ENCODE measurements at regions not wholly inside any gene's neighbourhood (a gene's known extent, or its start where the extent isn't known, plus 50 kb on each side); places are given as distances from the start of the nearest gene placed in this dataset.

DNA sequence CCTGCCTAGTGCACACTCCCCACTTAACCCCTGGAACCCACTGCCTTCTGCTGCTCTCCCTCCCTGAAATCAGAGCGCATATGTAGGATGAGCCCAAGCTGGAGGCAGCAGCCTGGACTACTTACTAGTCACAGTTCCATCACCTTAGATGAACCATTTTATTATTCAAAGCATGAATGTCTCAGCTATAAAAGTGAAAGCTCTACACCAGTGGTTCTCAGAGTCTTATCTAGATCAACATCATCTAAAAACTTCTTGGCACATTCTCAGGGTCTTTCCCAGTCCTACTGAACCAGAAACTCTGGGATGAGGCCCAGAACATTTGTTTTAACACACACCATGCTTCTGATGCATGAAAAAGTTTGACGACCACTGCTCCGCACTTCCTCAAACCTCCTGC, 100.3 kb upstream of the ANK3 start:
- TF ChIP-seq, protein P1, sequence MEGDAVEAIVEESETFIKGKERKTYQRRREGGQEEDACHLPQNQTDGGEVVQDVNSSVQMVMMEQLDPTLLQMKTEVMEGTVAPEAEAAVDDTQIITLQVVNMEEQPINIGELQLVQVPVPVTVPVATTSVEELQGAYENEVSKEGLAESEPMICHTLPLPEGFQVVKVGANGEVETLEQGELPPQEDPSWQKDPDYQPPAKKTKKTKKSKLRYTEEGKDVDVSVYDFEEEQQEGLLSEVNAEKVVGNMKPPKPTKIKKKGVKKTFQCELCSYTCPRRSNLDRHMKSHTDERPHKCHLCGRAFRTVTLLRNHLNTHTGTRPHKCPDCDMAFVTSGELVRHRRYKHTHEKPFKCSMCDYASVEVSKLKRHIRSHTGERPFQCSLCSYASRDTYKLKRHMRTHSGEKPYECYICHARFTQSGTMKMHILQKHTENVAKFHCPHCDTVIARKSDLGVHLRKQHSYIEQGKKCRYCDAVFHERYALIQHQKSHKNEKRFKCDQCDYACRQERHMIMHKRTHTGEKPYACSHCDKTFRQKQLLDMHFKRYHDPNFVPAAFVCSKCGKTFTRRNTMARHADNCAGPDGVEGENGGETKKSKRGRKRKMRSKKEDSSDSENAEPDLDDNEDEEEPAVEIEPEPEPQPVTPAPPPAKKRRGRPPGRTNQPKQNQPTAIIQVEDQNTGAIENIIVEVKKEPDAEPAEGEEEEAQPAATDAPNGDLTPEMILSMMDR (IDR thresholded peaks at IDR 0.05), result no peak
- no peaks in the 10 kb centered on the region for H3K4me1 ChIP-seq (ENCODE audit: control insufficient read depth in 1 of 2, insufficient read depth in 1 of 2, low read depth in 1 of 2, low read length in 1 of 2)
- H3K4me3 ChIP-seq (ENCODE audit: low read depth in 1 of 2, low read length in 1 of 2), result no peak overlapping the region
- H3K27me3 ChIP-seq, result no peaks in the 10 kb centered on the region
- no peaks in the 10 kb centered on the region for H3K36me3 ChIP-seq
- no peak overlapping the region for H3K27ac ChIP-seq
- no peaks in the 10 kb centered on the region for H3K9me3 ChIP-seq

DNA sequence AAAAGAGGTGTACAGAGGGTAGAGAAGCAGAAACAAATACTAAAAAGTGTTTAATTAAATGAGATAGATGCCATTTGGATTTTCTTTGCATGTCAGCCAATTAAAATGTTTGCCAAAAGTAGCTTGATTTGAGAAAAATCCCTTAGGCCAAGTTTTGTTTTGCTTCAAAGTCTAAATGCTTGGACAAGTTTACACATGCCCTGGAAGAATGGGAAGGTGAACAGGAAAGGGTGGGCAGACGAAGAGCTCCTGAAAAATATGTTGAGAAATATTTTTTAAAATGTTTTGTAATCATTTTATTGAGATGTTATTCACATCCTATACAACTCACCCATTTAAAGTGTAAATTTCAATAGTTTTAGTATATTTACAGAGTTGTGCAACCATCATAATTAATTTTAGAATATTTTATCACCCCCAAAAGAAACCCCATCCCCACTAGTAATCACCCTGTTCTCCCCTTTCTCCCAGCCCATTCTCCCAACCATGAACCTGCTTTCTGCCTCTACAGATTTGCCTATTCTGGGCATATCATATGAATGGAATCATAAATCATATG, 98.5 kb upstream of the ANK3 start:
- Histone ChIP-seq H3K4me3 (ENCODE audit: low read depth in 1 of 2, low read length in 1 of 2) (no peak overlapping the region), H3K27me3 (no peaks in the 10 kb centered on the region), H3K27ac (no peak overlapping the region), H3K36me3 (no peaks in the 10 kb centered on the region), H3K9me3 (no peaks in the 10 kb centered on the region), H3K4me1 (ENCODE audit: control insufficient read depth in 1 of 2, insufficient read depth in 1 of 2, low read depth in 1 of 2, low read length in 1 of 2) (no peaks in the 10 kb centered on the region)
- TF ChIP-seq, protein P1 (IDR thresholded peaks at IDR 0.05), result no peak

DNA sequence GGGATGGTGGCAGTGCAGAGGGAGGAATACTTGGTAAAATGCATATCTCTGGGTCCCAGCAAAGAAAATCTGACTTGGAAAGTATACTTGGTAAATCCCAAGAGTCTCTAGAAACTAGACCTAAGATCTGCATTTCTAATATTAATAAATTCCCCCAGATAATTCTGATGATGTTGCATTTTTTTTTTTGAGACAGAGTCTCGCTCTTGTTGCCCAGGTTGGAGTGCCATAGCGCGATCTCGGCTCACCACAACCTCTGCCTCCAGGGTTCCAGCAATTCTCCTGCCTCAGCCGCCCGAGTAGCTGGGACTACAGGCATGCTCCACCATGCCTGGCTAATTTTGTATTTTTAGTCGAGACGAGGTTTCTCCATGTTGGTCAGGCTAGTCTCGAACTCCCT, 97.9 kb upstream of the ANK3 start:
- no peaks in the 10 kb centered on the region for H3K36me3 ChIP-seq
- no peak overlapping the region for H3K4me3 ChIP-seq (ENCODE audit: low read depth in 1 of 2, low read length in 1 of 2)
- TF ChIP-seq, protein P1 (IDR thresholded peaks at IDR 0.05), result no peak
- H3K27ac ChIP-seq, result no peak overlapping the region
- H3K9me3 ChIP-seq, result no peaks in the 10 kb centered on the region
- H3K4me1 ChIP-seq (ENCODE audit: control insufficient read depth in 1 of 2, insufficient read depth in 1 of 2, low read depth in 1 of 2, low read length in 1 of 2), result no peaks in the 10 kb centered on the region
- no peaks in the 10 kb centered on the region for H3K27me3 ChIP-seq

DNA sequence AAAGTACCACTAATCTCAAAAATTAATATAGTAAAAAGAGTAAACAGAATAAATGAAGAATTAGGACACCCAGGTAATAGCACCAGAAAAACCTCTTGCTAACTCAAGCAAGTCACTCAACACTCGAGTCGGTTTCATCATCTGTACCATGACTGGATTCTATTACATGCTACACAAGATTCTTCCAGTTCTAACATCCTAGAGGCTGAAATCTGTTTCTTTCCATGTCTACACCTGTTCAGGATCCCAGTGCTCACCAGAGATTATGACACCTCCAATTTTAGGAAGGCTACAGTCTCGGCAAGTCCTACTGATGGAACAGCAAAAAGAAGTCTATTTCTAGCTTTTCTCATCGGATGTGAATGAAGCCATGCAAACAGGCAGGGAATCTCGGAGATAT, 95.3 kb upstream of the ANK3 start:
- H3K27ac ChIP-seq, result no peak overlapping the region
- H3K36me3 ChIP-seq, result no peaks in the 10 kb centered on the region
- H3K9me3 ChIP-seq, result no peaks in the 10 kb centered on the region
- no peak overlapping the region for H3K4me3 ChIP-seq (ENCODE audit: low read depth in 1 of 2, low read length in 1 of 2)
- TF ChIP-seq, protein P1 (IDR thresholded peaks at IDR 0.05), result no peak
- H3K27me3 ChIP-seq, result no peaks in the 10 kb centered on the region
- H3K4me1 ChIP-seq (ENCODE audit: control insufficient read depth in 1 of 2, insufficient read depth in 1 of 2, low read depth in 1 of 2, low read length in 1 of 2), result no peaks in the 10 kb centered on the region

DNA sequence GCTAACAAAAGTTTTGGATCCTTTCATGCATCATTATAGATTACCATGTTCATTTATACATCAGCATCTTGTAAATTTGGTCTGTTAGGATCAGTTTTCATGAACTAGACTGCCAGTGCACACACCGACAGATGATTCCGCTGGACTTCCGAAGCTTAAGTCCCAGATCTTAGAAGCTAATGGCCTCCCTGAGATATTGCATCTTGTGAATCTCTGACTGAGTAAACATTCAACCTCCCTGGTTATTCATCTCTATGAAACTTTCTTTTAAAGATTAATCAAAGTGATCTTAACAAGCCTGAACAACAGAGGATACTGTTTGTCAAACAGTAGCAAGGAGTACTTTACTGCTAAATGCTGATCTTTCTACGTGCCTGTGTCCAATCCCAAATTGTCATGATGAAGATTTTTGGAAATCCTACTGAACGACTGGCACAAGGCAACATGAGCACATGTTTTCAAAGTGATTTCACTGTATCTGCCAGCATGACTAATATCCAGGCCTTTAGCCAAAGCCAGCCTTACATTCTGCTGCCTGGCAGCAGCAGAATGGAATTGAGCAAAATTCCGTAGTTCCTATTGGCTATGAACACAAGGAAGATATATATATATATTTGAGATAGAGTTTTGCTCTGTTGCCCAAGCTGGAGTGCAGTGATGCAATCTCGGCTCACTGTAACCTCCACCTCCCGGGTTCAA, 91.3 kb upstream of the ANK3 start:
- Histone ChIP-seq H3K27me3 (no peaks in the 10 kb centered on the region), H3K36me3 (no peaks in the 10 kb centered on the region), H3K9me3 (no peaks in the 10 kb centered on the region), H3K27ac (no peak overlapping the region), H3K4me3 (ENCODE audit: low read depth in 1 of 2, low read length in 1 of 2) (no peak overlapping the region), H3K4me1 (ENCODE audit: control insufficient read depth in 1 of 2, insufficient read depth in 1 of 2, low read depth in 1 of 2, low read length in 1 of 2) (no peaks in the 10 kb centered on the region)
- TF ChIP-seq, protein P1 (IDR thresholded peaks at IDR 0.05), result no peak
